ENCODE measurements at regions not wholly inside any gene's neighbourhood (a gene's known extent, or its start where the extent isn't known, plus 50 kb on each side); places are given as distances from the start of the nearest gene placed in this dataset.
"Not testable (repeated sequence)": the region's sequence is repeated elsewhere in the genome, so short reads cannot be mapped to it uniquely, and the experiment has no call there.

DNA sequence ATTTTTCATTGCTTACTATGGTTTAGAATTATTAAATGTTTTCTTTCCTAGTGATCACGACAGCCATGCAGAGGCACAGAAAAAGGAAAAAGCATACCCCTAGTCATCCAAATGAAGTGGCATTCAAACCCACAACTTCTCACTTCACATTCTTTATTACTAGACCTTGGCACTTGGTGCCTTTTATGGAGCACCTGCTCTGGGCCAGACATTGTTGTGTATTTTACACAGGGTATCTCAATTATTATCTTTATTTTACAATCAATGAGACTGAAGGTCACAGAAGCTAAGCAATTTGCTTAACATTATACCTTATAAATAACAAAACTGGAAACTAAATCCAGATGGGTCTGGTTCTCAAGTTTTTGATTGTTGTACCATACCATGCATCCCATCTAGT, 235.3 kb downstream of the LRATD1 start:
- Mint-ChIP-seq H3K27me3 (peaks cover 0 to 13% (median 4%) of the 10 kb centered on the region in 5 donors), H3K4me1 (no peaks in the 10 kb centered on the region), H3K9me3 (peaks cover 0 to 21% (median 10%) of the 10 kb centered on the region in 9 donors), H3K27ac (no peak overlapping the region), H3K36me3 (peaks cover 0 to 9% (median 0%) of the 10 kb centered on the region in 3 donors), H3K4me3 (no peak overlapping the region)
- DNase-seq: no peak
- POLR2A ChIA-PET: no interaction called here
- ATAC-seq: no peak

GRCh38 chr2:14872779-14873325, 240.3 kb downstream of the LRATD1 start:
- Mint-ChIP-seq H3K9me3 (peaks cover 0 to 14% (median 11%) of the 10 kb centered on the region in 9 donors), H3K4me3 (peak overlapping the region in 6 of 10 donors; percentile 6 to 58 (median 36)), H3K36me3 (peaks cover 0 to 9% (median 0%) of the 10 kb centered on the region in 3 donors), H3K4me1 (no peaks in the 10 kb centered on the region), H3K27ac (peak overlapping the region in 1 of 10 donors; percentile 60), H3K27me3 (peaks cover 0 to 13% (median 4%) of the 10 kb centered on the region in 5 donors)
- POLR2A ChIA-PET: no interaction called here
- no peak for DNase-seq
- no peak for ATAC-seq

- DNase-seq: no peak
- Mint-ChIP-seq H3K27me3 (peaks cover 0 to 9% (median 0%) of the 10 kb centered on the region in 5 donors), H3K4me3 (no peak overlapping the region), H3K27ac (no peak overlapping the region), H3K36me3 (no peaks in the 10 kb centered on the region), H3K4me1 (no peaks in the 10 kb centered on the region), H3K9me3 (no peaks in the 10 kb centered on the region)
- ATAC-seq: no peak
- POLR2A ChIA-PET: no interaction called here
Measured at GRCh38 chr2:14881651-14882327, 249.3 kb downstream of the LRATD1 start.

GRCh38 chr2:14884651-14885050, 252.1 kb downstream of the LRATD1 start:
- DNase-seq: no peak
- ATAC-seq: no peak
- Mint-ChIP-seq H3K27me3 (no peaks in the 10 kb centered on the region), H3K9me3 (no peaks in the 10 kb centered on the region), H3K4me1 (no peaks in the 10 kb centered on the region), H3K4me3 (no peak overlapping the region), H3K27ac (no peak overlapping the region), H3K36me3 (no peaks in the 10 kb centered on the region)
- POLR2A ChIA-PET: no interaction called here

DNA sequence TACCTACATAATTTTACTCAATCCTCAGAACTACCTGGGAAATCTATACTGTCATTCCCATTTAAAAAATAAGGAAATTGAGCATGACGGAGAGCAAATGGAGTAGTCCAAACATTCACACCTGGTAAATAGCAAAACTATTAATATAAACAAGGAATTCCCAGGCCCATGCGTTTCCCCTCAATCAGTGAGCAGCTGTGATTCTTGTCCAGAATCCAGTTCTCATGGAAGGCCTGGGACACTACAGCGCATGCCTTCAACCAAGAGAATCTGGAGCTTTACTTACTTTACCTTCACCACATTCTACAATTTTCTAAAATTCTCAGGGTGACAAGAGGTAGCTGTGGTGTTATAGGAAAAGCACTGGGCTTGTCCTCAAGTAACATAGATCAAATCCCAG, 259.0 kb downstream of the LRATD1 start:
- Mint-ChIP-seq H3K4me3 (no peak overlapping the region), H3K36me3 (peaks cover 0 to 3% (median 0%) of the 10 kb centered on the region in 3 donors), H3K4me1 (no peaks in the 10 kb centered on the region), H3K9me3 (peaks cover 0 to 4% (median 0%) of the 10 kb centered on the region in 9 donors), H3K27ac (no peak overlapping the region), H3K27me3 (peaks cover 0 to 10% (median 0%) of the 10 kb centered on the region in 5 donors)
- DNase-seq (no peak), ATAC-seq (no peak)
- POLR2A ChIA-PET: no interaction called here

GRCh38 chr2:14896330-14897030, 264.0 kb downstream of the LRATD1 start:
- peaks cover 0 to 4% (median 0%) of the 10 kb centered on the region in 9 donors for H3K9me3 Mint-ChIP-seq
- DNase-seq (no peak), ATAC-seq (no peak)
- peaks cover 0 to 3% (median 0%) of the 10 kb centered on the region in 3 donors for H3K36me3 Mint-ChIP-seq
- peaks cover 0 to 21% (median 2%) of the 10 kb centered on the region in 5 donors for H3K27me3 Mint-ChIP-seq
- POLR2A ChIA-PET: no interaction called here
- no peaks in the 10 kb centered on the region for H3K4me1 Mint-ChIP-seq
- no peak overlapping the region for H3K27ac Mint-ChIP-seq
- H3K4me3 Mint-ChIP-seq: no peak overlapping the region

- no peak for DNase-seq
- H3K36me3 Mint-ChIP-seq: no peaks in the 10 kb centered on the region
- peaks cover 0 to 25% (median 4%) of the 10 kb centered on the region in 5 donors for H3K27me3 Mint-ChIP-seq
- no peak overlapping the region for H3K27ac Mint-ChIP-seq
- no peaks in the 10 kb centered on the region for H3K9me3 Mint-ChIP-seq
- no peaks in the 10 kb centered on the region for H3K4me1 Mint-ChIP-seq
- no peak for ATAC-seq
- POLR2A ChIA-PET: no interaction called here
- H3K4me3 Mint-ChIP-seq: no peak overlapping the region
Measured at GRCh38 chr2:14899621-14900414, 267.3 kb downstream of the LRATD1 start.

GRCh38 chr2:14901737-14902136, 269.2 kb downstream of the LRATD1 start:
- no peak overlapping the region for H3K4me3 Mint-ChIP-seq
- H3K4me1 Mint-ChIP-seq: no peaks in the 10 kb centered on the region
- POLR2A ChIA-PET: no interaction called here
- DNase-seq: no peak
- H3K36me3 Mint-ChIP-seq: no peaks in the 10 kb centered on the region
- no peak for ATAC-seq
- H3K27me3 Mint-ChIP-seq: peaks cover 0 to 25% (median 4%) of the 10 kb centered on the region in 5 donors
- H3K27ac Mint-ChIP-seq: no peak overlapping the region
- no peaks in the 10 kb centered on the region for H3K9me3 Mint-ChIP-seq

- H3K4me3 Mint-ChIP-seq: no peak overlapping the region
- POLR2A ChIA-PET: no interaction called here
- no peak overlapping the region for H3K27ac Mint-ChIP-seq
- H3K9me3 Mint-ChIP-seq: no peaks in the 10 kb centered on the region
- peaks cover 0 to 2% (median 0%) of the 10 kb centered on the region in 4 donors for H3K4me1 Mint-ChIP-seq
- H3K36me3 Mint-ChIP-seq: no peaks in the 10 kb centered on the region
- H3K27me3 Mint-ChIP-seq: peaks cover 0 to 27% (median 4%) of the 10 kb centered on the region in 5 donors
- ATAC-seq (no peak), DNase-seq (no peak)
Measured at GRCh38 chr2:14902953-14903352, 270.4 kb downstream of the LRATD1 start.

DNA sequence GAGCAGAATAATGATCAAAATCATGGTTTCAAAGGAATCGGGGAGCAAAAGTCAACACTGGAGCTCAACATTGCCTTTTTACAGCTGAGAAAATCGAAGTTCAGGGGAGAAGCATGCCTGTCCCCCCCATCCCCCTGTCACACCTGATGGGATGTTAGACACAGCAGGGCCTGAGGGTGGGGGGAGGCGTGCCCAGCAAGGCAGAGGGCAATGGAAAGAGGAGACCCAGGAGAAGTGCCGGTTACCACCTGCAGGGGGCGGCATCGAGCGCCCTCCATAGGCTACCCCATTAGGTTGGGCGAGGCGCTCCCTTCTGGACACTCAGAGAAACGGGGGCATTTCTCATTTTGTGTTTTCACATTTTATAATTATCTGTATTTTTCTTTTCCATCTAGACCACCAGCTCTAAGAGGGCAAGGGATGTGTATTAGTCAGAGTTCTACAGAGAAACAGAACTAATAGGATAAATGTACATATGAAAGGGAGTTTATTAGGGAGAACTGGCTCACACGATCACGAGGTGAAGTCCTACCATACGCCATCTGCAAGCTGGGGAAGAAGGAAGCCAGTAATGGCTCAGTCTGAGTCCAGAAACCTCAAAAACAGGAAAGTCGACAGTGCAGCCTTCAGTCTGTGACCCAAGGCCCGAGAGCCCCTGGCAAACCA, 271.3 kb downstream of the LRATD1 start:
- DNase-seq (peak in 4 of 10 donors; percentile 5 to 8 (median 6)), ATAC-seq (peak in 1 of 2 donors; percentile 39)
- Mint-ChIP-seq H3K27me3 (peaks cover 0 to 21% (median 4%) of the 10 kb centered on the region in 5 donors), H3K36me3 (no peaks in the 10 kb centered on the region), H3K4me1 (peaks cover 0 to 2% (median 0%) of the 10 kb centered on the region in 4 donors), H3K9me3 (no peaks in the 10 kb centered on the region), H3K4me3 (no peak overlapping the region), H3K27ac (no peak overlapping the region)
- POLR2A ChIA-PET: no interaction called here

DNA sequence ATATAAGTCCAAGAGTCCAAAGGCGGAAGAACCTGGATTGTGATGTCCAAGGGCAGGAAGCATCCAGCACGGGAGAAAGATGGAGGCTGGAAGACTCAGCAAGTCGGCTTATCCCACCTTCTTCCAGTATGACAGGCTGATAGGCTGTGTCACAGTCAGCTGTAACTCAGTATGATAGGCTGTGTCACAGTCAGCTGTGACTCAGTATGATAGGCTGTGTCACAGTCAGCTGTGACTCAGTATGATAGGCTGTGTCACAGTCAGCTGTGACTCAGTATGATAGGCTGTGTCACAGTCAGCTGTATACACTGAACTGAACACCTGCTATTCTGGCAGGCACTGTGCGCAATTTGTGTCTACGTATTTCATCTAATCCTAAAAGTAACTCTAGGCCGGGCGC, 271.9 kb downstream of the LRATD1 start:
- POLR2A ChIA-PET, H3K4me3 Mint-ChIP-seq, H3K9me3 Mint-ChIP-seq, DNase-seq, H3K4me1 Mint-ChIP-seq, ATAC-seq, H3K36me3 Mint-ChIP-seq, H3K27ac Mint-ChIP-seq: not testable (repeated sequence)
- peaks cover 0 to 20% (median 4%) of the 10 kb centered on the region in 5 donors for H3K27me3 Mint-ChIP-seq

DNA sequence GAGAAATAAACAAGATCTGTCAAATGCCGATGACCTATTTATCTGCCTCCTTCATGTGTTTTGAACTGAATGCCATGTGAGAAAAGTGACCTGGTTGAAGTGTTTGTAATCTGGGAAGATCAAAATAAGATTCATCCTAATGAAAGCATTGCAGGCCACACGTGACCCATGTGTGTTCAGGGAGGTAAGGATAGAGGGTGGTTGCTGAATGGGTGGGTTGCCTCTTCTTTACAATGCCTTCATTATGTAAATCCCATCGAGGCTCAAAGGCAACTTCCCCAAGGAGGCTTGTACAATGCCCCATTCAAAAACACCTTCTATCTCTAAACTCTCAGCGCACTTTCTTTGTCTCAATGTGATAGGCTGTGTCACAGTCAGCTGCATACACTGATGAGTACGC, 273.1 kb downstream of the LRATD1 start:
- Mint-ChIP-seq H3K27ac (no peak overlapping the region), H3K4me1 (peaks cover 0 to 2% (median 0%) of the 10 kb centered on the region in 4 donors), H3K27me3 (peaks cover 0 to 16% (median 2%) of the 10 kb centered on the region in 5 donors), H3K4me3 (no peak overlapping the region), H3K36me3 (no peaks in the 10 kb centered on the region), H3K9me3 (no peaks in the 10 kb centered on the region)
- ATAC-seq: no peak
- DNase-seq: no peak
- POLR2A ChIA-PET: no interaction called here
